Upper lobe of left lung (tissue), 4 donors: ENCODE measurements at regions not wholly inside any gene's neighbourhood (a gene's known extent, or its start where the extent isn't known, plus 50 kb on each side); places are given as distances from the start of the nearest gene placed in this dataset.

ENCODE experiments used
- CTCF ChIP-seq, 6 experiments: fragments of 450-650 bp in 4 of 6; fragments of 200-600 bp in 2 of 6; sonication (generic) in 2 of 6; IDR thresholded peaks; one replicate each; pipeline ENCODE4 v1.5.1; 2016 to 2019; ENCODE audit warnings: antibody characterized with exemption in 6 of 6
- POLR2AphosphoS5 ChIP-seq, 2 donors: sonication (generic); formaldehyde crosslinking; IDR thresholded peaks; one replicate each; pipeline ENCODE4 v1.5.1; 2017; ENCODE audit warnings: antibody characterized with exemption in 2 of 2

- TF ChIP-seq CTCF (IDR thresholded peaks at IDR 0.05) (no peak), POLR2AphosphoS5 (IDR thresholded peaks at IDR 0.05) (no peak)
These were observed 496.3 kb upstream of the HTR2C start for GRCh38 chrX:114087543-114087942.
